ENCODE measurements at regions not wholly inside any gene's neighbourhood (a gene's known extent, or its start where the extent isn't known, plus 50 kb on each side); places are given as distances from the start of the nearest gene placed in this dataset.

- no peaks in the 10 kb centered on the region for H3K9me3 Mint-ChIP-seq (ENCODE audit: unreplicated experiment)
- no peak overlapping the region for H3K4me3 Mint-ChIP-seq (ENCODE audit: unreplicated experiment)
- no peak overlapping the region for H3K27ac Mint-ChIP-seq (ENCODE audit: unreplicated experiment)
- no peaks in the 10 kb centered on the region for H3K36me3 Mint-ChIP-seq (ENCODE audit: unreplicated experiment)
- no peak for DNase-seq (ENCODE audit: extremely low spot score, unreplicated experiment)
- no peak for TF ChIP-seq CTCF (IDR thresholded peaks at IDR 0.05)
- peaks cover 14% of the 10 kb centered on the region for H3K27me3 Mint-ChIP-seq (ENCODE audit: unreplicated experiment)
- no peaks in the 10 kb centered on the region for H3K4me1 Mint-ChIP-seq (ENCODE audit: unreplicated experiment)
These were observed 704.2 kb upstream of the TBX3 start for GRCh38 chr12:115388139-115388538.

- Mint-ChIP-seq H3K36me3 (ENCODE audit: unreplicated experiment) (no peaks in the 10 kb centered on the region), H3K9me3 (ENCODE audit: unreplicated experiment) (no peaks in the 10 kb centered on the region), H3K4me1 (ENCODE audit: unreplicated experiment) (no peaks in the 10 kb centered on the region), H3K27me3 (ENCODE audit: unreplicated experiment) (peaks cover 18% of the 10 kb centered on the region), H3K4me3 (ENCODE audit: unreplicated experiment) (no peak overlapping the region), H3K27ac (ENCODE audit: unreplicated experiment) (no peak overlapping the region)
- TF ChIP-seq CTCF (IDR thresholded peaks at IDR 0.05), result no peak
- DNase-seq (ENCODE audit: extremely low spot score, unreplicated experiment), result no peak
These were observed 703.5 kb upstream of the TBX3 start for GRCh38 chr12:115387467-115387901.

- Mint-ChIP-seq H3K9me3 (ENCODE audit: unreplicated experiment) (no peaks in the 10 kb centered on the region), H3K36me3 (ENCODE audit: unreplicated experiment) (no peaks in the 10 kb centered on the region), H3K27me3 (ENCODE audit: unreplicated experiment) (peaks cover 18% of the 10 kb centered on the region), H3K4me3 (ENCODE audit: unreplicated experiment) (no peak overlapping the region), H3K27ac (ENCODE audit: unreplicated experiment) (no peak overlapping the region), H3K4me1 (ENCODE audit: unreplicated experiment) (no peaks in the 10 kb centered on the region)
- DNase-seq (ENCODE audit: extremely low spot score, unreplicated experiment), result no peak
- no peak for TF ChIP-seq CTCF (IDR thresholded peaks at IDR 0.05)
These were observed 703.0 kb upstream of the TBX3 start for GRCh38 chr12:115386946-115387345.

DNA sequence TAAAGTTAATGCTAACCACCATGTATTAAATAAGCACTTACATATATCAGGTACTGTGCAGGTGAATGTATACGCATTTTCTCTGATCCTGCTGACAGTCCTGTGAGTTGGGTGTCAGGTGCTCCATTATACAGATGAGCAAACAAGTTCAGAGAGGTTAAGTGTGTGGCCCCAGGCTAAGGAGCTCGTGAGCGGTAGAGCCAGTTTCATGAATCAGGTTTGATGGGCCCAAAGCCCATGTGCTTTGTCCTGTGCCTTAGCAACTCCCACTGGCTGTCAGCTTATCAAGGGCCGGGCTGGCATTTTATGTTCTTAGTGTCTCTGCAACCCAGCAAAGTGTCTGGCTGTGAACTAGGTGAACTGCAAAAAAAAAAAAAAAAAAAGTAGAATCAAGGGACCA, 701.2 kb upstream of the TBX3 start:
- Mint-ChIP-seq H3K27ac (ENCODE audit: unreplicated experiment) (no peak overlapping the region), H3K4me1 (ENCODE audit: unreplicated experiment) (no peaks in the 10 kb centered on the region), H3K36me3 (ENCODE audit: unreplicated experiment) (peaks cover 1% of the 10 kb centered on the region), H3K27me3 (ENCODE audit: unreplicated experiment) (peaks cover 22% of the 10 kb centered on the region), H3K4me3 (ENCODE audit: unreplicated experiment) (no peak overlapping the region), H3K9me3 (ENCODE audit: unreplicated experiment) (no peaks in the 10 kb centered on the region)
- no peak for DNase-seq (ENCODE audit: extremely low spot score, unreplicated experiment)
- no peak for TF ChIP-seq CTCF (IDR thresholded peaks at IDR 0.05)

GRCh38 chr12:115384391-115384790, 700.4 kb upstream of the TBX3 start:
- Mint-ChIP-seq H3K9me3 (ENCODE audit: unreplicated experiment) (no peaks in the 10 kb centered on the region), H3K27me3 (ENCODE audit: unreplicated experiment) (peaks cover 29% of the 10 kb centered on the region), H3K27ac (ENCODE audit: unreplicated experiment) (no peak overlapping the region), H3K36me3 (ENCODE audit: unreplicated experiment) (peaks cover 1% of the 10 kb centered on the region), H3K4me3 (ENCODE audit: unreplicated experiment) (no peak overlapping the region), H3K4me1 (ENCODE audit: unreplicated experiment) (no peaks in the 10 kb centered on the region)
- DNase-seq (ENCODE audit: extremely low spot score, unreplicated experiment), result no peak
- TF ChIP-seq CTCF (IDR thresholded peaks at IDR 0.05), result no peak
